OCI-LY1 (cell line): ENCODE measurements at regions not wholly inside any gene's neighbourhood (a gene's known extent, or its start where the extent isn't known, plus 50 kb on each side); places are given as distances from the start of the nearest gene placed in this dataset.

Experiments
- H2AFZ ChIP-seq: fragments of 200-600 bp; sonication (generic), shearing (Covaris generic); 2 replicates; pipeline ENCODE4 v1.6.0; 2014; ENCODE audit warnings: antibody characterized with exemption, mild to moderate bottlenecking, low read length
- H3F3A ChIP-seq: fragments of 200-600 bp; sonication (generic), shearing (Covaris generic); 2 replicates; pipeline ENCODE4 v1.6.0; 2014; ENCODE audit warnings: mild to moderate bottlenecking, antibody characterized with exemption, low read length, moderate library complexity; ENCODE audit not compliant: insufficient read depth
- H3K27ac ChIP-seq: fragments of 200-600 bp; sonication (generic); 2 replicates; pipeline ENCODE4 v1.5.1; 2014; ENCODE audit warnings: low read length, mixed run types, mild to moderate bottlenecking, low read depth; ENCODE audit not compliant: poor library complexity, severe bottlenecking
- H3K27me3 ChIP-seq: fragments of 200-600 bp; sonication (generic); 2 replicates; pipeline ENCODE4 v1.6.0; 2014; ENCODE audit warnings: antibody characterized with exemption, mild to moderate bottlenecking, low read length, moderate library complexity; ENCODE audit not compliant: insufficient read depth
- H3K36me3 ChIP-seq: fragments of 200-600 bp; sonication (generic); 2 replicates; pipeline ENCODE4 v1.6.1; 2014; ENCODE audit warnings: mild to moderate bottlenecking, antibody characterized with exemption, low read length, moderate library complexity, mixed read lengths; ENCODE audit not compliant: insufficient read depth
- H3K4me1 ChIP-seq: fragments of 200-600 bp; sonication (generic); 2 replicates; pipeline ENCODE4 v1.5.1; 2014; ENCODE audit warnings: mild to moderate bottlenecking, low read length, moderate library complexity; ENCODE audit not compliant: insufficient read depth, severe bottlenecking
- H3K4me2 ChIP-seq: fragments of 200-600 bp; sonication (generic), shearing (Covaris generic); 2 replicates; pipeline ENCODE4 v1.6.1; 2014; ENCODE audit warnings: low read length
- H3K4me3 ChIP-seq: fragments of 200-600 bp; sonication (generic); 2 replicates; pipeline ENCODE4 v1.5.1; 2014; ENCODE audit warnings: low read length, low read depth, mild to moderate bottlenecking, mixed read lengths; ENCODE audit not compliant: poor library complexity, severe bottlenecking
- H3K79me2 ChIP-seq: fragments of 200-600 bp; shearing (Covaris generic); 2 replicates; pipeline ENCODE4 v1.6.1; 2016; ENCODE audit warnings: mixed run types, low read length, mixed read lengths; ENCODE audit not compliant: insufficient read depth
- H3K9ac ChIP-seq: fragments of 200-600 bp; sonication (generic), shearing (Covaris generic); 2 replicates; pipeline ENCODE4 v1.6.1; 2014; ENCODE audit warnings: mild to moderate bottlenecking, low read length, mixed read lengths
- H3K9me2 ChIP-seq: fragments of 200-600 bp; sonication (generic), shearing (Covaris generic); 2 replicates; pipeline ENCODE4 v1.6.1; 2014; ENCODE audit warnings: low read depth, mild to moderate bottlenecking, low read length, mixed read lengths
- H3K9me3 ChIP-seq: fragments of 200-600 bp; shearing (Covaris generic); 2 replicates; pipeline ENCODE4 v1.6.1; 2014; ENCODE audit warnings: low read length, mixed read lengths
- H4K20me1 ChIP-seq: fragments of 200-600 bp; sonication (generic), shearing (Covaris generic); 2 replicates; pipeline ENCODE4 v1.6.0; 2016; ENCODE audit warnings: mild to moderate bottlenecking, low read length; ENCODE audit not compliant: insufficient read depth
- EZH2 ChIP-seq: fragments of 200-600 bp; sonication (generic), shearing (Covaris generic); IDR thresholded peaks from 2 replicates; pipeline ENCODE4 v1.8.0; 2017; ENCODE audit warnings: borderline replicate concordance, mixed run types, mild to moderate bottlenecking, antibody characterized with exemption, low read length, moderate library complexity, mixed read lengths
- TF ChIP-seq, protein P1 (sequence below): fragments of 200-600 bp; sonication (generic), shearing (Covaris generic); IDR thresholded peaks from 2 replicates; pipeline ENCODE4 v1.5.1; 2017; ENCODE audit warnings: mild to moderate bottlenecking, antibody characterized with exemption, low read length, moderate library complexity, mixed read lengths

DNA sequence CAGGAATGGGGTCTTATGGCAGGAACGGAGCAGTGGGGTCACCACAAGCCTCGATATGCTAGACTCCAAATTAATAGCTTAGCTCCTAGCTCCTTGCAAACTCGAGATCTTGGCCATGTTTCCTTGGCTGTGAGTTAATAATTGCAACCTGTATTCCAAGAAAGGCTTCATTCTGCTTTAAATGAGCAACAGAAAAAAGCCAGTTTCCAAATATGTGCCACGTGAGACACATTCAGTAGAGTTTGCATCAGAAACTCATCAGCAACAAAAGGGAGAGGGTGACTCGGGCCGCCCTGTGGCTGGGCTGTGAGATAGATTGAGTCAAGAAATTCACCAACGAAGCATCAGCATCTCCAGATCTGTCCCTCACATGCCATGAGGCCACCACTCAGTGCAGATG lies 112.0 kb downstream of the NPTX2 start:
- Histone ChIP-seq H2AFZ (no peak overlapping the region), H3K27me3 (no peaks in the 10 kb centered on the region), H3K9me3 (no peaks in the 10 kb centered on the region), H3F3A (no peaks in the 10 kb centered on the region), H3K4me1 (peaks cover 12% of the 10 kb centered on the region), H3K9ac (no peak overlapping the region), H4K20me1 (no peaks in the 10 kb centered on the region), H3K4me3 (no peak overlapping the region), H3K36me3 (no peaks in the 10 kb centered on the region), H3K4me2 (no peak overlapping the region), H3K9me2 (no peaks in the 10 kb centered on the region), H3K27ac (no peak overlapping the region), H3K79me2 (no peaks in the 10 kb centered on the region)
- TF ChIP-seq EZH2, result no peak
- TF ChIP-seq, protein P1, sequence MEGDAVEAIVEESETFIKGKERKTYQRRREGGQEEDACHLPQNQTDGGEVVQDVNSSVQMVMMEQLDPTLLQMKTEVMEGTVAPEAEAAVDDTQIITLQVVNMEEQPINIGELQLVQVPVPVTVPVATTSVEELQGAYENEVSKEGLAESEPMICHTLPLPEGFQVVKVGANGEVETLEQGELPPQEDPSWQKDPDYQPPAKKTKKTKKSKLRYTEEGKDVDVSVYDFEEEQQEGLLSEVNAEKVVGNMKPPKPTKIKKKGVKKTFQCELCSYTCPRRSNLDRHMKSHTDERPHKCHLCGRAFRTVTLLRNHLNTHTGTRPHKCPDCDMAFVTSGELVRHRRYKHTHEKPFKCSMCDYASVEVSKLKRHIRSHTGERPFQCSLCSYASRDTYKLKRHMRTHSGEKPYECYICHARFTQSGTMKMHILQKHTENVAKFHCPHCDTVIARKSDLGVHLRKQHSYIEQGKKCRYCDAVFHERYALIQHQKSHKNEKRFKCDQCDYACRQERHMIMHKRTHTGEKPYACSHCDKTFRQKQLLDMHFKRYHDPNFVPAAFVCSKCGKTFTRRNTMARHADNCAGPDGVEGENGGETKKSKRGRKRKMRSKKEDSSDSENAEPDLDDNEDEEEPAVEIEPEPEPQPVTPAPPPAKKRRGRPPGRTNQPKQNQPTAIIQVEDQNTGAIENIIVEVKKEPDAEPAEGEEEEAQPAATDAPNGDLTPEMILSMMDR, result no peak

DNA sequence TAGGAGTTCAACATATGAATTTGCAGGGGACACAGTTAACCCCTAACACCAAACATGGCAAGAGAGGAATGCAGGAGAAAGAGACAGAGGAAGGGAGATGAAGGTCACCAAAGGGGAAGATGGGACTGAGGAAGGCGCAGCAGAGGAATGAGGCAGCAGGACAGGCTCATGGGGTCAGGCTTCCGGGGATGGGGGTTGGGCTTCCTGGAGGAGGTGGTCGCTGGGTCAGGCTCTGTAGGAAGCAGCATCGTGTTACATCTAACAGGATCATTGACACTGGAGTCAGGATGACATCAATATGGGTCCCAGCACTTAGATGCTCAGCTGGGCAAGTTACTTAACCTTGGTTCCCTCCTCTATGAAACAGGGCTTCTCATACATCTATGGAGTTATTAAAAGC lies 113.2 kb downstream of the NPTX2 start:
- H3K4me1 ChIP-seq, result peaks cover 12% of the 10 kb centered on the region
- no peak overlapping the region for H3K4me3 ChIP-seq
- no peaks in the 10 kb centered on the region for H3K9me2 ChIP-seq
- no peaks in the 10 kb centered on the region for H3K27me3 ChIP-seq
- H3F3A ChIP-seq, result no peaks in the 10 kb centered on the region
- TF ChIP-seq, protein P1, result no peak
- TF ChIP-seq EZH2, result no peak
- H3K27ac ChIP-seq, result no peak overlapping the region
- H3K9me3 ChIP-seq, result no peaks in the 10 kb centered on the region
- no peak overlapping the region for H3K4me2 ChIP-seq
- H2AFZ ChIP-seq, result no peak overlapping the region
- H3K9ac ChIP-seq, result no peak overlapping the region
- no peaks in the 10 kb centered on the region for H3K36me3 ChIP-seq
- no peaks in the 10 kb centered on the region for H3K79me2 ChIP-seq
- H4K20me1 ChIP-seq, result no peaks in the 10 kb centered on the region

DNA sequence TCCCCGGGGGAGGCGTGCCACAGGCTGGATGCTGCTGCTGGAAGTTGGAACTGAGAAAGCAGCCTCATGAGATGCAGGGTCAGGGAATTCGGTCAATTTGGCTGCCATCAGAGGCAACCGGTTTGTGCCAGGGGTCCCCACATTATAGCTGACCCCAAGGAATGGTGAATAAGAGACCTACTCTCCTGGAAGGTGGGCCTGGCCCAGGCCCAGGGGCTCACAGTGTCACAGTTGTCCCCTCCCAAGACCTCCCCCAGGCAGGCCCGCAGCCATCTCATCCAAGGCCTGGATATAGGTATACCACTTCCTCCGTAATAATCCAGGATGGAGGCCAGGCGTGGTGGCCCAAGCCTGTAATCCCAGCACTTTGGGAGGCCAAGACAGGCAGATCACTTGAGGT lies 114.6 kb downstream of the NPTX2 start:
- no peak overlapping the region for H3K4me3 ChIP-seq
- H4K20me1 ChIP-seq, result no peaks in the 10 kb centered on the region
- H2AFZ ChIP-seq, result no peak overlapping the region
- H3K9me2 ChIP-seq, result no peaks in the 10 kb centered on the region
- no peaks in the 10 kb centered on the region for H3K9me3 ChIP-seq
- no peak overlapping the region for H3K9ac ChIP-seq
- H3K4me2 ChIP-seq, result no peak overlapping the region
- H3K27ac ChIP-seq, result no peak overlapping the region
- no peaks in the 10 kb centered on the region for H3K27me3 ChIP-seq
- no peaks in the 10 kb centered on the region for H3K36me3 ChIP-seq
- TF ChIP-seq EZH2, result no peak
- TF ChIP-seq, protein P1, result no peak
- H3K79me2 ChIP-seq, result no peaks in the 10 kb centered on the region
- peaks cover 12% of the 10 kb centered on the region for H3K4me1 ChIP-seq
- H3F3A ChIP-seq, result no peaks in the 10 kb centered on the region
